H1 (cell line): ENCODE measurements at regions not wholly inside any gene's neighbourhood (a gene's known extent, or its start where the extent isn't known, plus 50 kb on each side); places are given as distances from the start of the nearest gene placed in this dataset.

Experiments used
- RAD21 ChIP-seq, 2 experiments: IDR thresholded peaks in 1 of 2; conservative IDR thresholded peaks in 1 of 2; 2 replicates each; pipeline ENCODE4 v1.6.1; 2011; ENCODE audit warnings: low read depth in 2 of 2, low read length in 2 of 2, improper control_type of control experiment in 1 of 2, inconsistent platforms in 1 of 2, mild to moderate bottlenecking in 1 of 2, moderate library complexity in 1 of 2

- no peak for TF ChIP-seq RAD21 (IDR thresholded peaks at IDR 0.05 in 1 of 2, conservative IDR thresholded peaks at IDR 0.05 in 1 of 2; ENCODE audit: low read depth in 2 of 2, low read length in 2 of 2)
- TF ChIP-seq, all 59 proteins: peak for 0
These were observed 486.8 kb downstream of the KCNH5 start (continued) for GRCh38 chr14:62558451-62558850.
